Fibroblast of lung (primary cell): ENCODE measurements at regions not wholly inside any gene's neighbourhood (a gene's known extent, or its start where the extent isn't known, plus 50 kb on each side); places are given as distances from the start of the nearest gene placed in this dataset.

Source experiments
- DNase-seq, 2 donors: peaks; one replicate each; pipeline versions ENCODE4 v3.0.0 to v3.0.0-alpha.2; 2010; ENCODE audit warnings: low read depth in 2 of 2
- H2AFZ ChIP-seq: 2 replicates; pipeline ENCODE4 v1.5.1; 2012; ENCODE audit warnings: low read length, control low read depth, inconsistent platforms
- H3K27ac ChIP-seq: 2 replicates; pipeline ENCODE4 v1.5.1; 2011; ENCODE audit warnings: low read length, control low read depth; ENCODE audit not compliant: insufficient read depth
- H3K27me3 ChIP-seq: 2 replicates; pipeline ENCODE4 v1.5.1; 2011; ENCODE audit warnings: mild to moderate bottlenecking, low read length; ENCODE audit not compliant: control insufficient read depth, insufficient read depth
- H3K36me3 ChIP-seq: 2 replicates; pipeline ENCODE4 v1.5.1; 2011; ENCODE audit warnings: low read length; ENCODE audit not compliant: control insufficient read depth, insufficient read depth
- H3K4me1 ChIP-seq: 2 replicates; pipeline ENCODE4 v1.5.1; 2011; ENCODE audit warnings: low read length; ENCODE audit not compliant: control insufficient read depth, insufficient read depth; ENCODE audit errors: extremely low read depth
- H3K4me2 ChIP-seq: 2 replicates; pipeline ENCODE4 v1.5.1; 2011; ENCODE audit warnings: low read length, control low read depth; ENCODE audit not compliant: insufficient read depth; ENCODE audit errors: extremely low read depth
- H3K4me3 ChIP-seq, 4 experiments: fragments of 200-600 bp in 1 of 4; sonication (generic) in 1 of 4; replicated peaks in 1 of 4; 2 replicates each; pipeline ENCODE4 v1.5.1; 2011 to 2016; ENCODE audit warnings: low read length in 4 of 4, low read depth in 3 of 4, mild to moderate bottlenecking in 3 of 4, control low read depth in 2 of 4, inconsistent platforms in 1 of 4, mixed read lengths in 1 of 4; ENCODE audit not compliant: insufficient read depth in 1 of 4; ENCODE audit errors: control extremely low read depth in 1 of 4
- H3K79me2 ChIP-seq: 2 replicates; pipeline ENCODE4 v1.5.1; 2012; ENCODE audit warnings: mild to moderate bottlenecking, low read length, inconsistent platforms; ENCODE audit not compliant: control insufficient read depth, insufficient read depth
- H3K9ac ChIP-seq: 2 replicates; pipeline ENCODE4 v1.5.1; 2011; ENCODE audit warnings: mild to moderate bottlenecking, low read length, control low read depth; ENCODE audit not compliant: insufficient read depth
- H3K9me3 ChIP-seq: 2 replicates; pipeline ENCODE4 v1.5.1; 2012; ENCODE audit warnings: low read depth, low read length; ENCODE audit not compliant: control insufficient read depth, insufficient read depth
- H4K20me1 ChIP-seq: 2 replicates; pipeline ENCODE4 v1.5.1; 2011; ENCODE audit warnings: low read length; ENCODE audit not compliant: control insufficient read depth, insufficient read depth; ENCODE audit errors: extremely low read depth
- EZH2 ChIP-seq: IDR thresholded peaks from 2 replicates; pipeline ENCODE4 v1.5.1; 2012; ENCODE audit warnings: low read length, control low read depth, mild to moderate bottlenecking; ENCODE audit errors: missing control alignments
- TF ChIP-seq, protein P1 (sequence below), 2 donors: IDR thresholded peaks in 1 of 2; conservative IDR thresholded peaks in 1 of 2; 1 replicate in 1 of 2; 2 replicates in 1 of 2; pipeline ENCODE4 v1.5.1; 2011 to 2012; ENCODE audit warnings: low read length in 2 of 2, control low read depth in 1 of 2, inconsistent platforms in 1 of 2, low read depth in 1 of 2, mild to moderate bottlenecking in 1 of 2

DNA sequence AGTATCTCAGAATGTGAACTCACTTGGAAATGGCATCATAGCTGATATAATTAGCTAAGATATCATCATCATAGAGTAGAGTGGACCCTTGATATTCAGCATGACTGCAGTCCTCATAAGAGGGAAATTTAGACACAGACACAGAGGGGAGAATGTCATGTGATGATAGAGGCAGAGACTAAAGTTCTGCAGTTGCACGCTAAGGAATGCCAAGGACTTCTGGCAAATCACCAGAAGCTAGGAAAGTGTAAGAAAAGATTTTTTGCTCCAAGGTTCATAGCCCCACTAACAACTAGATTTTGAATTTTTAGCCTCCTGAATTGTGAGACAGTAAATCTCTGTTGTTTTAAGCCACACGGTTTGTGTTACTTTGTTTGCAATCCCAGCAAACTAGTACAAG lies 612.6 kb upstream of the ST8SIA4 start:
- H3K4me2 ChIP-seq: no peak overlapping the region
- no peak for DNase-seq
- no peak overlapping the region for H2AFZ ChIP-seq
- no peak overlapping the region for H3K4me3 ChIP-seq
- H3K9ac ChIP-seq: no peak overlapping the region
- H3K79me2 ChIP-seq: no peaks in the 10 kb centered on the region
- H3K27me3 ChIP-seq: no peaks in the 10 kb centered on the region
- no peak for TF ChIP-seq EZH2
- TF ChIP-seq, protein P1, sequence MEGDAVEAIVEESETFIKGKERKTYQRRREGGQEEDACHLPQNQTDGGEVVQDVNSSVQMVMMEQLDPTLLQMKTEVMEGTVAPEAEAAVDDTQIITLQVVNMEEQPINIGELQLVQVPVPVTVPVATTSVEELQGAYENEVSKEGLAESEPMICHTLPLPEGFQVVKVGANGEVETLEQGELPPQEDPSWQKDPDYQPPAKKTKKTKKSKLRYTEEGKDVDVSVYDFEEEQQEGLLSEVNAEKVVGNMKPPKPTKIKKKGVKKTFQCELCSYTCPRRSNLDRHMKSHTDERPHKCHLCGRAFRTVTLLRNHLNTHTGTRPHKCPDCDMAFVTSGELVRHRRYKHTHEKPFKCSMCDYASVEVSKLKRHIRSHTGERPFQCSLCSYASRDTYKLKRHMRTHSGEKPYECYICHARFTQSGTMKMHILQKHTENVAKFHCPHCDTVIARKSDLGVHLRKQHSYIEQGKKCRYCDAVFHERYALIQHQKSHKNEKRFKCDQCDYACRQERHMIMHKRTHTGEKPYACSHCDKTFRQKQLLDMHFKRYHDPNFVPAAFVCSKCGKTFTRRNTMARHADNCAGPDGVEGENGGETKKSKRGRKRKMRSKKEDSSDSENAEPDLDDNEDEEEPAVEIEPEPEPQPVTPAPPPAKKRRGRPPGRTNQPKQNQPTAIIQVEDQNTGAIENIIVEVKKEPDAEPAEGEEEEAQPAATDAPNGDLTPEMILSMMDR (conservative IDR thresholded peaks at IDR 0.05 in 1 of 2, IDR thresholded peaks at IDR 0.05 in 1 of 2; ENCODE audit: low read depth in 1 of 2, low read length in 2 of 2): no peak
- H3K4me1 ChIP-seq: no peaks in the 10 kb centered on the region
- H3K9me3 ChIP-seq: no peaks in the 10 kb centered on the region
- H4K20me1 ChIP-seq: no peaks in the 10 kb centered on the region
- H3K27ac ChIP-seq: no peak overlapping the region
- H3K36me3 ChIP-seq: no peaks in the 10 kb centered on the region

DNA sequence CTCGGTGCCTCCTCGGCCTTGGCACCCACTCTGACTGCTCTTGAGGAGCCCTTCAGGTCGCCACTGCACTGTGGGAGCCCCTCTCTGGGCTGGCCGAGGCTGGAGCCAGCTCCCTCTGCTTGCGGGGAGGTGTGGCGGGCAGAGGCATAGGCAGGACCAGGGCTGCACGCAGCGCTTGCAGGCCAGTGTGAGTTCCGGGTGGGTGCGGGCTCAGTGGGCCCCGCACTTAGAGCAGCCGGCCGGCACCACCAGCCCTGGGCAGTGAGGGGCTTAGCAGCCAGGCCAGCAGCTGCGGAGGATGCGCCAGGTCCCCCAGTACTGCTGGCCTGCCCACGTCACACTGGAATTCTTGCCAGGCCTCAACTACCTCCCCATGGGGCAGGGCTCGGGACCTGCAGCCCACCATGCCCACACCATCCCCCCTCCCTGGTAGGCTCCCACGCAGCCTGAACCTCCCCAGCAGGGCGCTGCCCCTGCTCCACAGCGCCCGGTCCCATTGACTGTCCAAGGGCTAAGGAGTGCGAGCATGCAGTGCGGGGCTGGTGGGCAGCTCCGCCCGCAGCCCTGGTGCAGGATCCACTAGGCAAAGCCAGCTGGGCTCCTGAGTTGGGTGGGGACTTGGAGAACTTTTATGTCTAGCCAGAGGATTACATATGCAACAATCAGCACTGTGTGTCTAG lies 602.9 kb upstream of the ST8SIA4 start:
- H3K4me2 ChIP-seq: no peak overlapping the region
- H3K9ac ChIP-seq: no peak overlapping the region
- DNase-seq: no peak
- no peak overlapping the region for H3K4me3 ChIP-seq
- no peak overlapping the region for H2AFZ ChIP-seq
- TF ChIP-seq EZH2: no peak
- TF ChIP-seq, protein P1 (conservative IDR thresholded peaks at IDR 0.05 in 1 of 2, IDR thresholded peaks at IDR 0.05 in 1 of 2; ENCODE audit: low read depth in 1 of 2, low read length in 2 of 2): no peak
- H4K20me1 ChIP-seq: no peaks in the 10 kb centered on the region
- H3K27ac ChIP-seq: no peak overlapping the region
- H3K4me1 ChIP-seq: no peaks in the 10 kb centered on the region
- no peaks in the 10 kb centered on the region for H3K9me3 ChIP-seq
- H3K36me3 ChIP-seq: no peaks in the 10 kb centered on the region
- no peaks in the 10 kb centered on the region for H3K27me3 ChIP-seq
- no peaks in the 10 kb centered on the region for H3K79me2 ChIP-seq

DNA sequence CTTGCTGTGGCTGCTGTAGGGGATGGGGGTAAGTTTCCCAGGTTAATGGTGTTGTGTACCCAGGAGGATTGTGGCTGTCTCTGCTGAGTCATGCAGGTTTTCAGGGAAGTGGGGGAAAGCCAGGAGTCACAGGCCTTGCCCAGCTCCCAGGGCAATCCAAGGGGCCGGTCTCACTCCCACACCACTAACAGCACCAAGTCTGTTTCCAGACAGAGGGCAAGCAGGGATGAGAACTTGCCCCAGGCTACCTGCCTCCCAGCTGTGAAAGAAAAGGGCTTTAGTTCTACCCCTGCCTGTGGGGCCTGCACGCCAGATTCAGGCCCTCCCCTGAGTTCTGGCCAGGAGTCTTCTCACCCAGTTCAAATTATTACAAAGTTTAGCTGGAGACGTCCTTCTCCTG lies 579.8 kb upstream of the ST8SIA4 start:
- Histone ChIP-seq H3K27me3 (no peaks in the 10 kb centered on the region), H3K4me3 (no peak overlapping the region), H3K9ac (no peak overlapping the region), H3K4me1 (no peaks in the 10 kb centered on the region), H3K36me3 (no peaks in the 10 kb centered on the region), H2AFZ (no peak overlapping the region), H3K79me2 (no peaks in the 10 kb centered on the region), H3K27ac (no peak overlapping the region), H4K20me1 (no peaks in the 10 kb centered on the region), H3K9me3 (no peaks in the 10 kb centered on the region), H3K4me2 (no peak overlapping the region)
- DNase-seq: no peak
- no peak for TF ChIP-seq EZH2
- TF ChIP-seq, protein P1 (conservative IDR thresholded peaks at IDR 0.05 in 1 of 2, IDR thresholded peaks at IDR 0.05 in 1 of 2; ENCODE audit: low read depth in 1 of 2, low read length in 2 of 2): no peak
